Limb (tissue), 2 donors: ENCODE measurements at regions not wholly inside any gene's neighbourhood (a gene's known extent, or its start where the extent isn't known, plus 50 kb on each side); places are given as distances from the start of the nearest gene placed in this dataset.
"Not testable (repeated sequence)": the region's sequence is repeated elsewhere in the genome, so short reads cannot be mapped to it uniquely, and the experiment has no call there.

Experiments
- DNase-seq, 2 donors: peaks; one replicate each; pipeline ENCODE4 v3.0.0-alpha.2; 2016; ENCODE audit errors: extremely low spot score in 2 of 2

DNA sequence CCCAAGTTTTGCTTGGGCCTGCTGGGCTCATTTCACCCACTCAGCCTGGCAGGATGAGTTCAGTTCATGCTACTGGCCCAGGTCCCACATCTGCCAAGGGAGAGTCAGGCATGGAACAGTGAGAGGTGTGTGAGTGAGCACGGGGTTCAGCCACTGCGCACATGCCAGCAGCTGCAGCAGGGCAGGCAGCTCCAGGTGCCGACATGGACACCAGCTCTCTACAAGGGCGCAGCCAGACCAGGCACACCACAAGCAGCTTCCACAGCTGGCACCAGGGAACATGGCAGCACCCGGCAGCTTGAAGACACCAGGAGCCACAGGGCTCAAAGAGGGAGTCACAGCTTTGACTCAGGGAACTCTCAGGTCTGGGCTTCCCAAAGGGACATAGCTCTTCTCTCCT is 938.0 kb downstream of the SORCS3 start:
- no peak for DNase-seq

DNA sequence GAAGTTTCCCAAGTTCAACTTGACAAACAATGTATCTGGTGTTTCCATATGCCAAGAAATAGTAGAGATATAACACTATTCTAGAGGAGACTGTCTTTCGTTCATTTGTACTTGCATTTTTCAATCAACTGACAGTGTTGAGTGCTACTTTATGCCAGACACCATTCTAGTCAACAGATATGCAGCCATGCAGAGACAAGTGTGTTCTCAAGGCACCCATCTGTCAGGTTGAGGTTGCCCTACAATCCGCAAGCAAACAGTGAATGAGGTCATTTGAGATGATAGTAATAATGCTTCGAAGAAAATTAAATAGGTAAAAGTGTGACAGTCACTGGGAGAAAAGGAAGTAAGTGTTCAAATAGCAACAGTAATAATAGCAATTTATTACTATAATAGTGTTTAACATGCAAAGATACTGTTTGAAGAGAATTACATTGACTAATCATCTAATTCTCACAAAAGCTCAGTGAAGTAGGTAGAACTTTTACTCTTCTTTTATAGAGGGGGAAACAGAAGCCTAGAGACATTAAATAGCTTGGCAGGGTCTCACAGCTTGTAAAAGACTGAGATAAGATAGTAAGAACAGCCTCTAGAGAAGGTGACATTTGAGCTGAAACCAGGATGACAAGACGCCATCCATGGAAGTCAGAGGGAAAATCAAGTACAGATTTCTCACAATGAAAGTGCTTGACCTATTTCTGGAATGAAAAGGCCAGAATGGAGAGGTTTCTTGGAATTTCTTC is 936.9 kb downstream of the SORCS3 start:
- no peak for DNase-seq

DNA sequence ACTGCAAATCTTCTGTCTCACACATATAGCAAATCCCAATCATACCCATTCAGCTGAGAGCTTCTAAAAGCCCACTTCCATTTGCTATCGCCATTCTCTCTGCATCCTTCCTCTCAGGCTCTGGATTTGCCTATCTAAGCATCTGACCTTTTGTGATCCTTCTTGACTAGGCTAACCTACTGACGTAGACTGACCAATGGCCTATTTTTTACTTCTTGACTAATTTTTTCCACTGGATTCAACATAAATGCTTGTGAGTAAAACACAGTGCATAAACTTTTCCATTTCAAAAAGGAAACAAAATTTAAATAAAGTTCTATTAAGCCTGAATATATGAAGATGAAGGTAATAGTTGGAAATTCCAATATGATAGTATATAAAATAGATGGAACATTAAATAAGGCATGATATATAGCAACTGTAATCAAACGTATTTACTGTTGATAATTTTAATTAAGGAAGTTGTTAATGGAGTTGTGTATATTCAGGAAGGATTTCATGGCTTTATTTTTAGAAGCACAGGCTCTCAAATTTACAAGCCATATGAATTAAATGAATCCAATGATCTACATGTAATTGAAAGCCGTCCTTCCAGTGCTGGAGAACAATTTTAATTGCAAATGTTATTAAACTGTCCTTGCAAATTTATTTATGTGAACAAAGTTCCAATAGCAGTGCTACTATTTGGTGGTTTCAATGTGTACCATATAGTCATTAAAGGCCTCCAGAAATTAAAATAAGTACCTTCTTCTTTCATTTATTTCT is 918.4 kb downstream of the SORCS3 start:
- no peak for DNase-seq

DNA sequence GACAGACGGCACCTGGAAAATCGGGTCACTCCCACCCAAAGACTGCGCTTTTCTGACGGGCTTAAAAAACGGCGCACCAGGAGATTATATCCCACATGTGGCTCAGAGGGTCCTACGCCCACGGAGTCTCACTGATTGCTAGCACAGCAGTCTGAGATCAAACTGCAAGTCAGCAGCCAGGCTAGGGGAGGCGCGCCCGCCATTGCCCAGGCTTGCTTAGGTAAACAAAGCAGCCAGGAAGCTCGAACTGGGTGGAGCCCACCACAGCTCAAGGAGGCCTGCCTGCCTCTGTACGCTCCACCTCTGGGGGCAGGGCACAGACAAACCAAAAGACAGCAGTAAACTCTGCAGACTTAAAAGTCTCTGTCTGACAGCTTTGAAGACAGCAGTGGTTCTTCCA is 909.4 kb downstream of the SORCS3 start:
- DNase-seq: not testable (repeated sequence)

DNA sequence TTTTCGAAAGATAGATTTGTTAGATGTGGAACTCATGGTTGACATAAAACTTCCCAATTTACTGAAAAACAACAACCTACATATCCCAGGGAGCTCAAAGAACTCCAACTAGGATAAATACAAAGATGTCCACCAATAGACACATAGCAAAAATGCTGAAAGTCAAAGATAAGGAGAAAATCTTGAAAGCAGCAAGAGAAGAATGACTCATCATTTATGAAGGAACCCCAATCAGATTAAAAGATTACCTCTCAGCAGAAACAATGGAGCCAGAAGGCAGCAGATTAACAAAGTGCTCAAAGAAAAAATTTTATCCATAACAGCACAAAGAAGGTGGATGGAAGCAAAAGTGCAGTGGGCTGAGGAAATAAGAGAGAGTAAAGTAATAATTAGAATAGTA is 908.6 kb downstream of the SORCS3 start:
- no peak for DNase-seq

DNA sequence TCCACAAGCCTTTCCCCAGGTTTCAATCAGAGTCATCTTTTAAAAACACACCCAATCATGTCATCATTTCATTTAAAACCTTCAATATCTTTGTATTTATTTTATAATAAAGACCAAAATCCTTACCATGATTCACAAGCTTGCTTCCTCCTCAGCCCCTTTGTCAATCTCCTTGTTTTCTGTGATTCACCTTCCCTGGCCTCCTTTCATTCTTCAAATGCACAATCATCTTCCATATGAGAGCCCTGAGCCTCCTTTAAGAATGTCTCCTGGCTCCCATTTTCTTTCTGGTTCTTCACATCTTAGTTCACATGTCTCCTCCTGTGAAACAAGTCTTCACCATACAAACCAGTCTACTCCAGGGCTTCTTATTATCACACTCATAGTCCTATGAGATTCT is 904.0 kb downstream of the SORCS3 start:
- no peak for DNase-seq

DNA sequence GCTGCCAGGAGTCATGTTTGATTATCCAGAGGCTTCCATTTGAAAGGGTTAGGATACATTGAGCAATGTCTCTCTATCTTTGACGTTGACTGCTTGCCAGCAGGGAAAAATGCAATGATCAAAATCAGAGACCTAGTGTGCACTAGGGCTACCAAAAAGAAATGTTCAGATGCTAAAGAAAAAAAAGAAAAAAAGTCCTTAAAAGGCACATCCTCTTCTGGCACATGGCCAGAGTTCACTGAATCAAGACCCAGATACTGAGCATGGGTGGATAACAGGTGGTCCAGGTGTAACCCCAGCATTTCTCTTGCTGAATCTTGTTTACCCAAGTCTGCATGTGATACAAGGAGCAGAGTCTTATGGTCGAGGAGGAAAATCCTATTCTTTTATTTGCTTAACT is 899.3 kb downstream of the SORCS3 start:
- DNase-seq: no peak

DNA sequence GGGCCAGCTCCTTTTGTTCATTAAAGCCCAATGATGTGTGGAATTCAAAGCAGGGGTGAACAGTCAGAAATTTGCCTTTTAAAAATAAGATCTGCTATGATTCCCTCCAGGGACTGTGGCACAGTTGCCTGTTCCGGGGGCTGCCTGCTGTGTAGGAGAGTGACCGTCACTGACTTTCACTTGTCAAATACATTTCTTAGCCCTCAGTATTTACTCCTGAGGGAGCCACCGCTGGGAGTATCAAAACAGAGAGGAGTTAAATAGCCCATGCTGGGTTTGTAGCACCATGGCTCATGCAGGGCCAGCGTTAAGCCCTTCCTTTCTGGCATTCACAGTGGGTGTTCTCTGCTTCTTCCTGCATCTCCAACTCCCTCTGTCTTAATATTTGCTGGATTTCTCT is 897.8 kb downstream of the SORCS3 start:
- no peak for DNase-seq

DNA sequence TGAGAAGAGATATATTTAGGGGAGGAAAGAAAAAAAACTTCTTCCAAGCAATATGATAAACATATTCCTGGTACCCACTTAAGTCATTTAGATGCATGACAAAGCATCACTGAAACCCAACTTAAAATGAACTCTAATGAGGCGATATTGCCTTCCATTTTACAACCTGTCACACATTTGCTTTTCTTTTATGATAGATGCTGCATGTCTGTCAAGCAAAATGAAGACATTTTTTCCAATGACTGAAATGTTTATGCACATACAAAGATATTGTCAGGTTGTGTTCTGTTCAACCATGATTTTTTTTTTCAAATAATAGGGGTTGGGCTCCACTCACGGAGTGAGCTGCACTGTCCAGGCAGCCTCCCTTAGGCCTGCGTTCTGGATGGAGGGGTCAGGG is 894.4 kb downstream of the SORCS3 start:
- no peak for DNase-seq

DNA sequence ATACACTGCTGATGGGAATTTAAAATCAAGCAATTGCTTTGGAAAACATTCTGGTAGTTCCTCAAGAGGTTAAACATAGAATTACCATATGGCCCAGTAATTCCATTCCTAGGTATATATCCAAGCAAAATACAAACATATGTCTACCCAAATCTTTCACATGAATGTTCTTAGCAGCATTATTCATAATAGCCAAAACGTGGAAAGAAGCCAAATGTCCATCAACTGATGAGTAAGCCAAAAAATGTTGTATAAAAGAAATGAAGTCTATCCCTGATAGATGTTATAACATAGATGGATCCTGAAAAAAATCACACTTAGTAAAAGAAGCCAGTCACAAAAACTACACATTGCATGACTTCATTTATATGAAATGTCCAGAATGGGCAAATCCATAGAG is 893.0 kb downstream of the SORCS3 start:
- DNase-seq: no peak

DNA sequence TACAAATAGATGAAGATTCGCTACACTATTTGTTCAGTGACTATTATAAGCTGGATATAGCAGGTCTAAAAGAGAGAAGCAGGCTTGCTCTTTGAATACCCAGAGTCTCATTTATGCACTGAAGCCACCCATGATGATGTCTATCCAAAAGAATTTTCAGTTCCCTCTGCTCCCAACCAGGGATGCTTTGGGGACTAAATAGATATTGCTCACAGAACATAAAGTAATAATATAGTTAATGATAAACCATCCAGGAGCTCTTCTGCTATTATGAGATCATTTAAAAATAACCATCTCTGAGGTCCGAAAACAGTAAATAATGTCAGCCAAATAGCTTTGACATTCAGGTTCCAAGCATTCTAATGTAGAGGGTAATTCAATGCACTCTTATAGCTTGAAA is 875.4 kb downstream of the SORCS3 start:
- no peak for DNase-seq

DNA sequence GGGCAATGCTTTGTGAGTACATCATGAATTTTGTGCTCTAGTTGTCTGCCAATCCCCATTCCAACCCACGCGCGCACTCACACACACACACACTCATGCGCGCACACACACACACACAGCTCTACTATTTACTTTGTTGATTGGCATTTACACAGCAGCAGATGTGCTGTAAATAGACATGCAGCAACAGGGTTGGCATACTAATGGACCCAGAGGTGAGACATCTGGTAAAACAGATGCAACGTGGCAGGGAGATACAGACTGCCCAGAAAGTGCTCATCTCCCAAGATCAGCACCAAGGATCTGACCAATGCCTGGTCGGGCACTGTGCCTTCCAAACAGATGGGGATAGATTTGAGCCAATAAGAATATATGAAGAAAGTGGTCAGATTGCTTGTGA is 873.0 kb downstream of the SORCS3 start:
- DNase-seq: no peak

DNA sequence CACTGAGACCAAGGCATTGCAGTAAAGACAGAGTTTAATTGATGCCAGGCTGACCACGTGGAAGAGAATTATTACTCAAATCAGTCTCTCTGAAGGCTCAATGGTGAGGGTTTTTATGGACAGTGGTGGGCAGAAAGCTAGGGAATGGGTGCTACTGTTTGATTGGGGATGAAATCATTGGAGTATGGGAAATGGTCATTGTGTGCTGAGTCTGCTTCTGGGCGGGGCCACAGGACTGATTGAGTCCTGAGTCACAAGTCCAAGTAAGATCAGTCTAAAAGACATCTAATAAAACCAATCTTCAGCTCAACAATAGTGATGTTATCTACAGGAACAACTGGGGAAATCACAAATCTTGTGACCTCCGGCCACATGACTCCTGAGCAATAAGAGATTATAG is 868.4 kb downstream of the SORCS3 start:
- no peak for DNase-seq

DNA sequence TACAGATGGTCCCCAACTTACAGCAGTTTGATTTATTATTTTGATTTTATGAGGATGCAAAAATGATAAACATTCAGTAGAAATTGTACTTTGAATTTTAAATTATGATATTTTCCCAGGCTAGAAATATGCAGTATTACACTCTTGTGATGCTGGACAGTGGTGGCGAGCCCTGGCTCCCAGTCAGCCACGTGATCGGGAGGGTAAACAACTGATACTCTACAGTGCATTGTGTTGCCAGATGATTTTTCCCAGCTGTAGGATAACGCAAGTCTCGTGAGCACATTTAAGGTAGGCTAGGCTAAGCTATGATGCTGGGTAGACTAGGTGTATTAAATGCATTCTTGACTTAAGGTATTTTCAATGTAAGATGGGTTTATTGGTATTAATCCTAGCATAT is 865.2 kb downstream of the SORCS3 start:
- no peak for DNase-seq

DNA sequence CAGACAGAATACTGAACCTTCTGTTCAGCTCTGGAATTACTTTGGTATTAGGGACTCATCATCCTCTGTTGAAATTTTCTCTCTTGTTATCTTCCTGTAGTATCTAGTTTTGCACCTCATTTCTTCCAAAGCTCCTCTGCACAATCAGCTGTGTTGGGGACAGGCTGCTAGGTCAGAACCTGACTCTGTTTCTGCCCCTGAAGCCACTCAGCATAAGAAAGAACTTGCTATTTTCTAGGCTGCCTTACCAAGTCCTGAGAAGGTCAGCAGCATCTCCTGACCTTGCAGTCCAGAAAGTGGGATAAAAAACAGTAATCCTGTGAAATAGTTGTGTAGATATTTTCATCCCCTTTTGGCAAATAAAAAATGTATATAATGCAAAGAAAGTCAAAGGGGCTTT is 862.6 kb downstream of the SORCS3 start:
- DNase-seq: no peak

DNA sequence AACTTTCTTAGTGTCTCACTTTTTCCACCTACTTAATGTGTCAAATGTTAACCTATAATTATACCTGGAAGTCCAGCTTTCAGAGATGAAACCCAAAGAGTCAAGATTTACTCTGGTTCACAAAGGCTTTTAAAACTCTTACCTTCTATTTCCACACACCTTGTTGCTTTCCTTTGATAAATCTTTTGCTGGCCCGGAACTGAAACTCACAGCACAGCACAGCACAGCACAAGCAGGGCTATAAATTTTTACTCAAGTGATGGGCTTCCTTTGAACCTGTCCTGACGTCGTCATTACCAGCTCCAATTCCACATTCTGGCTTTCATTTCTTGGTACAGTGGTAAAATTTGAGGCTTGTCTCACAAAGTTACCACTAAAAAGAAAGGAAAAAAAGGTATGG is 861.0 kb downstream of the SORCS3 start:
- no peak for DNase-seq

DNA sequence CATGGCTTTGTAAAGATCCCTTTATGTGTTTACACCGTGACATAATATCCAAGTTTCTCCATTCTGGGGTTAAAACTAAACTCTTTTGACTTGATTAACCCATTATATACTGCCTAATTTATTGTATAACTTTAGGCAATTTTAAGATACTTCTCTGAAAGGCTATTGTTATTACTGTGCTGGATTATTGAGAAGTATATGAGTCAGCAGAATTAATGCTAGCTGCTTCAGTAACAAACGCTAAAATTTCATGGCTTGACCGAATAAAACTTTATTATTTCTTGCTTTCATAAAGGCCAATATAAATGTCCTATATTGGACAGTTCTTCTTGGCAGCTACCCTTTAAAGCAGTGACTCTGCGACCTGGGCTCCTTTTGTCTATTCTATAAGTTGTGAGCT is 853.9 kb downstream of the SORCS3 start:
- DNase-seq: no peak

DNA sequence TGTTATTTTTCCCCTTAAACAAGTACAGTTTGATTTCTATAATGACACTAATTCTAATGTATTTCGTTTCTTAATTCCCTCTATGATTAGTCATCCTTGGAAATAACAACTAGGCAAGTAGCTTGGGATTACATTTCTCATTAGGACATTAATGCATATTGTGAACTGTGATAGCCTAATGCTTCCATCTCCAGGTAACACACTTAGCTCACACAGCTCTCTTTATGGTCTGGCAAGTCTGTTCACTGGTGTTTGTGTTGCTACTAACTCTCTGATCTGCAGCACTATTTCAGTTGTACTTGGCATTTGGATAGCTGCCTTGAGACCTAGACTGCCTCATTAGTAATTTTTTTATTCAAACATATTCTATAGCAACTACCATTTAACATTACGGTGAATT is 853.2 kb downstream of the SORCS3 start:
- no peak for DNase-seq

DNA sequence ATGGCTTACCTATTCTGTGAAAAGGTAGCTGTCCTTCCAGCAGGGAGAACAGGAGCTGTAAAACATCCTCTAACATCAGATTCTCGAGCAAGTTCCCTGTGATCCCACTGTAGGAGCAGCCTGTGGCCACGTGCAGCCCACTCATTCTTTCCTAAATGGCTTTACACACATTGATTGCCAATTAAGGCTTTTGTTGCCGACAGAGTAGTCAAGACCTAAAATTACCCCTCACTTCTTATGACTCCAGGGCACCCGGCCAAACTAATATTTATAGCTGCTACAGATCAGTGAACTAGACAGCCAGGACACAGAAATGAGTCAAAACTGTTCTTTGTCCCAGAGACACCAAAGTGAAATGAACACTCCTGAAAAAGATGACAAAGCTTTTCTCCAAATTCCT is 832.1 kb downstream of the SORCS3 start:
- DNase-seq: no peak

DNA sequence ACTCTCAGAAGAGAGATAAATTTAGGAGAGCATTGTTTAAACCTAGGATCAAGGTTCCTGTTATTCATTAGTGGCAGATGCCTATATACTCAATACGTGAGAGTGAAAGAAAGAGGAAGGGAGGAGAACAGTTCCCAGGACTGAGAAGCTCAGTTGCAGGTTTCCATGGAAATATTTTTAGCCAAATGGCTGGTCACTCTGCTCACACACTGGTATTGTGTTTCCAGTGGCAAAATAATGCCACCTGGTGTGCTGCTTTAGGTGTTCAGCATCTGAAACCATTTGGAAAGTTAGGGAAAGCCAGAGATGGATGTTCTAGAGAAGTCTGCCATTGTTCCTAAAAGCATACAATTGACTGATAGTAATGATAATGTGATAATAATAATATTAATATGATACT is 827.7 kb downstream of the SORCS3 start:
- no peak for DNase-seq

DNA sequence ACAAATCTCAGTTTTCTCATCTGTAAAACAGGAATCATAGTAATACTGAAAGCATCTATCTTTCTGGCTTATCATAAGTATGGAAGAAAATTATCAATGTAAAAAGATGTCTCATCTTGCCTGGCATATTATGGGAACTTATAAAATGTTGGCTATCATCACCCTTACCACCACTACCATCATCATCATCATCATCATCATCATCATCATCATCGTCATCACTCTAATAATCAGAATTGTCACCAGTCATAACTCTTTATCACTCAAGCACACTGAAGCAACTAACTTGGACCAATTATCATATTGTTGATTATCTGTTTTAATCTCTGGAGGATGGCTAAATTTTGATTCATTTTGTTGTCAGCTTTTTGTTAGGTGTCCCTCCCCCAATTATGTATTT is 825.4 kb downstream of the SORCS3 start:
- DNase-seq: no peak

DNA sequence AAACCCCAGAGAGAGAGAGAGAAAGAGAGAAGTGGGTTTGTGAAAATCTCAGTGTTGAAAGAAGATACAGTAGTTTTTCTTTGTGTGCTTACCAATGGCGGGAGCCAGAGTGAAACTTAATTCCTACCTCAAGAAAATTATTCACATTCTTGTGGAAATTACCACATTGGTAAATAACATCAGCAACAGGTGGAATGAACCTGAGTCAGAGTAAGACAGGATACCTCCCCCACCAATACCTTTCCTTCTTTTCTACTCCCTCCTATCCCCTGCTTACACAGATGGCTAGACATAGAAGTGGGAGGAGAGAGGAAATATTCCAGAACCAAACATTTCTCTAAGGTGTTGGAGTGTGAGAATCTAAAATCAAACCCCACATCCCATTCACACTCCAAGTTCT is 793.9 kb downstream of the SORCS3 start:
- DNase-seq: no peak

DNA sequence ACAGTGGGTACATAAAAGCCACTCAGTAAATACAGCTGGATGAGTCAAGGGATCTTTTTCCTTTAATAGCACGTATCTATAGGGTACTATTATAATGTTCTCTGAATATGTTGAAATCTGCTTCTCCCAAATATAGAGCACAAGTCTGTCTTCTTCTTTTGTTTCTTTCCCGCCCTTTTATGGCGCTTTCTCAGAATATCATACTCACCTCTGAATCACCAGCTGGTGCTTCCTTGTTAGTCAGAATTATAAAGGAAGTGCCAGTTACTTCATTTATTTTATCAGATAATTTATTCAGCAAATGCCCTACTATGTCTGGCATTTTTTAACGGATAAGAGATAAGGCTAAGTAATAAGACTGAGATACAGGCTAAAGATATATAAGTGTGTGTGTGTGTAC is 772.9 kb downstream of the SORCS3 start:
- no peak for DNase-seq
